PC-3 (cell line): ENCODE measurements at regions not wholly inside any gene's neighbourhood (a gene's known extent, or its start where the extent isn't known, plus 50 kb on each side); places are given as distances from the start of the nearest gene placed in this dataset.

Experiments used
- ATAC-seq: fragments of 200-7000 bp; cut with Tn5 transposase; 2 replicates; pipeline ENCODE4 v1.9.1; 2020; ENCODE audit warnings: mild to moderate bottlenecking, moderate library complexity
- BruUV-seq: library from RNA; stranded (reverse); fragments of 400-500 nt; replicated peaks from 2 replicates; lab custom pipeline; 2021; lab: Mats Ljungman, UMichigan
- CTCF ChIA-PET: fragments of 300-600 bp; sonication (Branson Sonifier 250); formaldehyde crosslinking; loops from one replicate; lab custom pipeline; 2022; ENCODE audit warnings: antibody characterized with exemption; lab: Charles Lee
- POLR2A ChIA-PET: fragments of 300-600 bp; sonication (Branson Sonifier 250); formaldehyde crosslinking; loops from one replicate; lab custom pipeline; 2022; ENCODE audit warnings: antibody characterized with exemption; ENCODE audit not compliant: unreplicated experiment; lab: Charles Lee
- DNase-seq: peaks from one replicate; pipeline ENCODE4 v3.0.0-alpha.2; 2015
- H2AFZ ChIP-seq: fragments of 300-600 bp; sonication (generic); 2 replicates; pipeline ENCODE4 v1.6.0; 2016; ENCODE audit warnings: antibody characterized with exemption, low read length
- H3F3A ChIP-seq: fragments of 300-600 bp; sonication (generic); one replicate; pipeline ENCODE4 v1.6.0; 2017; ENCODE audit warnings: antibody characterized with exemption, low read length, control low read depth, mild to moderate bottlenecking; ENCODE audit not compliant: unreplicated experiment
- H3K27ac ChIP-seq: fragments of 300-600 bp; sonication (generic); 2 replicates; pipeline ENCODE4 v1.5.1; 2016; ENCODE audit warnings: mild to moderate bottlenecking, low read length
- H3K27me3 ChIP-seq: fragments of 300-600 bp; sonication (generic); 2 replicates; pipeline ENCODE4 v1.6.1; 2016; ENCODE audit warnings: low read length, mixed read lengths
- H3K36me3 ChIP-seq: fragments of 300-600 bp; sonication (generic); 2 replicates; pipeline ENCODE4 v1.6.1; 2016; ENCODE audit warnings: low read depth, mixed run types, low read length, mixed read lengths
- H3K4me1 ChIP-seq: fragments of 300-600 bp; sonication (generic); 2 replicates; pipeline ENCODE4 v1.5.1; 2016; ENCODE audit warnings: low read length; ENCODE audit not compliant: insufficient read depth
- H3K4me2 ChIP-seq: fragments of 300-600 bp; sonication (generic); 2 replicates; pipeline ENCODE4 v1.6.0; 2016; ENCODE audit warnings: low read length
- H3K4me3 ChIP-seq: fragments of 300-600 bp; sonication (generic); 2 replicates; pipeline ENCODE4 v1.5.1; 2016; ENCODE audit warnings: mild to moderate bottlenecking, low read length, mixed read lengths
- H3K79me2 ChIP-seq: fragments of 300-600 bp; sonication (generic); 2 replicates; pipeline ENCODE4 v1.6.1; 2017; ENCODE audit warnings: low read length, mixed read lengths
- H3K9ac ChIP-seq: fragments of 300-600 bp; sonication (generic); 2 replicates; pipeline ENCODE4 v1.6.0; 2016; ENCODE audit warnings: mild to moderate bottlenecking, low read length
- H3K9me2 ChIP-seq: fragments of 300-600 bp; sonication (generic); replicated peaks from 2 replicates; pipeline ENCODE4 v1.6.1; 2016; ENCODE audit warnings: mixed run types, low read length, mixed read lengths
- H3K9me3 ChIP-seq: fragments of 300-600 bp; sonication (generic); 2 replicates; pipeline ENCODE4 v1.6.1; 2016; ENCODE audit warnings: low read length, mixed read lengths
- H4K20me1 ChIP-seq: fragments of 300-600 bp; sonication (generic); 2 replicates; pipeline ENCODE4 v1.6.1; 2016; ENCODE audit warnings: low read length, mixed read lengths
- EZH2 ChIP-seq: fragments of 300-600 bp; sonication (generic); IDR thresholded peaks from one replicate; pipeline ENCODE4 v1.6.1; 2017; ENCODE audit warnings: antibody characterized with exemption, mild to moderate bottlenecking, low read length; ENCODE audit not compliant: unreplicated experiment
- EZH2phosphoT487 ChIP-seq: fragments of 300-600 bp; sonication (generic); IDR thresholded peaks from 2 replicates; pipeline ENCODE4 v1.6.1; 2018; ENCODE audit warnings: mild to moderate bottlenecking, antibody characterized with exemption, low read length, borderline replicate concordance
- intact Hi-C: fragments of 100-400 bp; cut with micrococcal nuclease; formaldehyde crosslinking; loops from 2 replicates; pipeline ENCODE4 v1.9.0; 2023
- TF ChIP-seq, protein P1 (sequence below): fragments of 300-600 bp; sonication (generic); conservative IDR thresholded peaks from 2 replicates; pipeline ENCODE4 v1.5.1; 2017; ENCODE audit warnings: antibody characterized with exemption, low read depth, mild to moderate bottlenecking, low read length

DNA sequence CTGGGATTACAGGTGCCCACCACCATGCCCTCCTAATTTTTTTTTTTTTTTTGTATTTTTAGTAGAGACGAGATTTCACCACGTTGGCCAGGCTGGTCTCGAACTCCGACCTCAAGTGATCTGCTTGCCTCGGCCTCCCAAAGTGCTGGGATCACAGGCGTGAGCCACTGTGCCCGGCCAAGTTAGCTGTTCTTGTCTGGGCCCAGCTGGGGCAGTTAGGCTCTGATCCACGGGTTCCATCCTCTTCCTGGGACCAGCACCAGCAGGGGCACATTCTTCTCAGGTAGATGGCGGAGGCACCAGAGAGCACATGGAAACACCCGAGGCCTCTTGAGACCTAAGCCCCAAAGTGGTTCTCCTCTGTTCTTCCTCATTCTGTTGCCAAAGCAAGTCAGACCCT lies 281.6 kb downstream of the PBX3 start:
- no peaks in the 10 kb centered on the region for H4K20me1 ChIP-seq
- H2AFZ ChIP-seq, result no peak overlapping the region
- no peaks in the 10 kb centered on the region for H3K9me2 ChIP-seq
- H3K27ac ChIP-seq, result no peak overlapping the region
- ATAC-seq (no peak), DNase-seq (no peak)
- no TSS peak for BruUV-seq
- POLR2A ChIA-PET, result no interaction called here
- no peak overlapping the region for H3K9ac ChIP-seq
- no peaks in the 10 kb centered on the region for H3K9me3 ChIP-seq
- intact Hi-C loops, result no loop called here
- H3K27me3 ChIP-seq, result no peaks in the 10 kb centered on the region
- H3F3A ChIP-seq, result no peaks in the 10 kb centered on the region
- no peak overlapping the region for H3K4me2 ChIP-seq
- no peaks in the 10 kb centered on the region for H3K36me3 ChIP-seq
- H3K4me1 ChIP-seq, result no peaks in the 10 kb centered on the region
- CTCF ChIA-PET, result no interaction called here
- H3K79me2 ChIP-seq, result no peaks in the 10 kb centered on the region
- TF ChIP-seq EZH2, result no peak
- TF ChIP-seq EZH2phosphoT487, result no peak
- TF ChIP-seq, protein P1, sequence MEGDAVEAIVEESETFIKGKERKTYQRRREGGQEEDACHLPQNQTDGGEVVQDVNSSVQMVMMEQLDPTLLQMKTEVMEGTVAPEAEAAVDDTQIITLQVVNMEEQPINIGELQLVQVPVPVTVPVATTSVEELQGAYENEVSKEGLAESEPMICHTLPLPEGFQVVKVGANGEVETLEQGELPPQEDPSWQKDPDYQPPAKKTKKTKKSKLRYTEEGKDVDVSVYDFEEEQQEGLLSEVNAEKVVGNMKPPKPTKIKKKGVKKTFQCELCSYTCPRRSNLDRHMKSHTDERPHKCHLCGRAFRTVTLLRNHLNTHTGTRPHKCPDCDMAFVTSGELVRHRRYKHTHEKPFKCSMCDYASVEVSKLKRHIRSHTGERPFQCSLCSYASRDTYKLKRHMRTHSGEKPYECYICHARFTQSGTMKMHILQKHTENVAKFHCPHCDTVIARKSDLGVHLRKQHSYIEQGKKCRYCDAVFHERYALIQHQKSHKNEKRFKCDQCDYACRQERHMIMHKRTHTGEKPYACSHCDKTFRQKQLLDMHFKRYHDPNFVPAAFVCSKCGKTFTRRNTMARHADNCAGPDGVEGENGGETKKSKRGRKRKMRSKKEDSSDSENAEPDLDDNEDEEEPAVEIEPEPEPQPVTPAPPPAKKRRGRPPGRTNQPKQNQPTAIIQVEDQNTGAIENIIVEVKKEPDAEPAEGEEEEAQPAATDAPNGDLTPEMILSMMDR, result no peak
- H3K4me3 ChIP-seq, result no peak overlapping the region

GRCh38 chr9:126030716-126031115 lies 283.5 kb downstream of the PBX3 start:
- TF ChIP-seq, protein P1, result no peak
- no peak for TF ChIP-seq EZH2phosphoT487
- TF ChIP-seq EZH2, result no peak
- H3K4me2 ChIP-seq, result no peak overlapping the region
- no TSS peak for BruUV-seq
- no peaks in the 10 kb centered on the region for H3K4me1 ChIP-seq
- DNase-seq (no peak), ATAC-seq (no peak)
- CTCF ChIA-PET, result no interaction called here
- H3K36me3 ChIP-seq, result no peaks in the 10 kb centered on the region
- no peaks in the 10 kb centered on the region for H3K27me3 ChIP-seq
- no peaks in the 10 kb centered on the region for H3K9me2 ChIP-seq
- H3K79me2 ChIP-seq, result no peaks in the 10 kb centered on the region
- POLR2A ChIA-PET, result no interaction called here
- no peaks in the 10 kb centered on the region for H3K9me3 ChIP-seq
- no peaks in the 10 kb centered on the region for H4K20me1 ChIP-seq
- intact Hi-C loops, result no loop called here
- no peak overlapping the region for H2AFZ ChIP-seq
- H3K4me3 ChIP-seq, result no peak overlapping the region
- no peak overlapping the region for H3K9ac ChIP-seq
- H3K27ac ChIP-seq, result no peak overlapping the region
- no peaks in the 10 kb centered on the region for H3F3A ChIP-seq

DNA sequence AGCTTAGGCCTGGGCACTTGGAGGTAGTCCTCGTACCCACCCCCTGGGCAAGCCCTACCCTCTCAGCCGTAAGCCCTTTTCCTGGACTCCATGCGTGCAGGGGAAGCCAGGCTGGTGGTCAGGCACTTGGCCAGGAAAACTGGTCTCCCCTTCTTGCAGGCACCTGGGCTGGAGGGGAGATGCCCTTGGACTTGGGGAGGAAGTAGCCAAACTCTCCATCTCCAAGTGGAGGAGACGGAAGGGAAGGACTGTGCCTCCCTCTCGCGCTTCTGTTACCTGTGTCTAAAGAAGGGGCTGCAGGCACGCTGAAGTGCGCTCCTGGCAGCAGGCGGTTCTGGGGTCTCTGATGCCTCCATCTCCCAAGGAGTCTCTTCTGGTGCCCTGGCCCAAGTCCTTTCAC lies 283.9 kb downstream of the PBX3 start:
- DNase-seq (no peak), ATAC-seq (no peak)
- ChIA-PET CTCF (no interaction called here), POLR2A (no interaction called here)
- Histone ChIP-seq H3K9me2 (no peaks in the 10 kb centered on the region), H3K36me3 (no peaks in the 10 kb centered on the region), H3K4me1 (no peaks in the 10 kb centered on the region), H3K9me3 (no peaks in the 10 kb centered on the region), H3K27me3 (no peaks in the 10 kb centered on the region), H4K20me1 (no peaks in the 10 kb centered on the region), H3K27ac (no peak overlapping the region), H3K9ac (no peak overlapping the region), H3F3A (no peaks in the 10 kb centered on the region), H2AFZ (no peak overlapping the region), H3K4me2 (no peak overlapping the region), H3K4me3 (no peak overlapping the region), H3K79me2 (no peaks in the 10 kb centered on the region)
- BruUV-seq, result no TSS peak
- intact Hi-C loops, result no loop called here
- TF ChIP-seq EZH2, result no peak
- TF ChIP-seq, protein P1, result no peak
- TF ChIP-seq EZH2phosphoT487, result no peak
